Neutrophil (primary cell): ENCODE measurements at regions not wholly inside any gene's neighbourhood (a gene's known extent, or its start where the extent isn't known, plus 50 kb on each side); places are given as distances from the start of the nearest gene placed in this dataset.

Experiments
- H3K27ac ChIP-seq: fragments of 200-600 bp; sonication (generic); 2 replicates; pipeline ENCODE4 v1.5.1; 2016; ENCODE audit warnings: mild to moderate bottlenecking, moderate library complexity
- H3K27me3 ChIP-seq: fragments of 200-600 bp; sonication (generic); 2 replicates; pipeline ENCODE4 v1.6.0; 2016; ENCODE audit warnings: mild to moderate bottlenecking
- H3K36me3 ChIP-seq: fragments of 200-600 bp; sonication (generic); 2 replicates; pipeline ENCODE4 v1.5.1; 2017
- H3K4me1 ChIP-seq, 2 experiments: fragments of 200-600 bp in 1 of 2; sonication (generic) in 1 of 2; 1 replicate in 1 of 2; 2 replicates in 1 of 2; pipeline versions ENCODE4 v1.5.1 to v1.6.1; 2013 to 2016; ENCODE audit warnings: low read depth in 1 of 2, low read length in 1 of 2, mild to moderate bottlenecking in 1 of 2, moderate library complexity in 1 of 2; ENCODE audit not compliant: control insufficient read depth in 1 of 2, insufficient read depth in 1 of 2
- H3K4me3 ChIP-seq, 2 experiments: fragments of 200-600 bp in 1 of 2; sonication (generic) in 1 of 2; 1 replicate in 1 of 2; 2 replicates in 1 of 2; pipeline ENCODE4 v1.5.1; 2013 to 2016; ENCODE audit warnings: low read depth in 1 of 2, low read length in 1 of 2, mild to moderate bottlenecking in 1 of 2, moderate library complexity in 1 of 2
- H3K9me3 ChIP-seq: fragments of 200-600 bp; sonication (generic); 2 replicates; pipeline ENCODE4 v1.5.1; 2016
- CTCF ChIP-seq: fragments of 200-600 bp; sonication (generic); IDR thresholded peaks from 2 replicates; pipeline ENCODE4 v1.5.1; 2016; ENCODE audit warnings: antibody characterized with exemption

GRCh38 chr2:58562276-58562675, 321.2 kb upstream of the FANCL start:
- H3K4me3 ChIP-seq = no peak overlapping the region
- H3K9me3 ChIP-seq = no peaks in the 10 kb centered on the region
- no peaks in the 10 kb centered on the region for H3K36me3 ChIP-seq
- TF ChIP-seq CTCF = no peak
- H3K27ac ChIP-seq = no peak overlapping the region
- H3K27me3 ChIP-seq = no peaks in the 10 kb centered on the region
- H3K4me1 ChIP-seq = no peaks in the 10 kb centered on the region

GRCh38 chr2:58560531-58560930, 319.4 kb upstream of the FANCL start:
- TF ChIP-seq CTCF = no peak
- Histone ChIP-seq H3K4me1 (no peaks in the 10 kb centered on the region), H3K27ac (no peak overlapping the region), H3K4me3 (no peak overlapping the region), H3K27me3 (no peaks in the 10 kb centered on the region), H3K9me3 (no peaks in the 10 kb centered on the region), H3K36me3 (no peaks in the 10 kb centered on the region)

- Histone ChIP-seq H3K27ac (no peak overlapping the region), H3K4me1 (no peaks in the 10 kb centered on the region), H3K36me3 (no peaks in the 10 kb centered on the region), H3K27me3 (no peaks in the 10 kb centered on the region), H3K9me3 (no peaks in the 10 kb centered on the region), H3K4me3 (no peak overlapping the region)
- no peak for TF ChIP-seq CTCF
Observed at GRCh38 chr2:58558881-58559280, 317.8 kb upstream of the FANCL start.

GRCh38 chr2:58557176-58557575, 316.1 kb upstream of the FANCL start:
- Histone ChIP-seq H3K27ac (no peak overlapping the region), H3K4me1 (no peaks in the 10 kb centered on the region), H3K27me3 (no peaks in the 10 kb centered on the region), H3K9me3 (no peaks in the 10 kb centered on the region), H3K36me3 (no peaks in the 10 kb centered on the region), H3K4me3 (no peak overlapping the region)
- TF ChIP-seq CTCF = no peak

- no peaks in the 10 kb centered on the region for H3K36me3 ChIP-seq
- H3K4me3 ChIP-seq = no peak overlapping the region
- H3K27ac ChIP-seq = no peak overlapping the region
Observed at GRCh38 chr2:58553937-58554336, 312.8 kb upstream of the FANCL start.

More at GRCh38 chr2:58553937-58554336, 312.8 kb upstream of the FANCL start:
- no peaks in the 10 kb centered on the region for H3K4me1 ChIP-seq
- TF ChIP-seq CTCF = no peak
- H3K9me3 ChIP-seq = no peaks in the 10 kb centered on the region
- no peaks in the 10 kb centered on the region for H3K27me3 ChIP-seq
